Muscle of leg (tissue), 3 donors: ENCODE measurements at regions not wholly inside any gene's neighbourhood (a gene's known extent, or its start where the extent isn't known, plus 50 kb on each side); places are given as distances from the start of the nearest gene placed in this dataset.
A peak's percentile ranks its signal among the peaks of the same experiment; 100 is the strongest.

Source experiments
- DNase-seq: peaks from one replicate; pipeline ENCODE4 v3.0.0; 2013
- H3K27ac ChIP-seq: one replicate; pipeline ENCODE4 v1.5.1; 2013; ENCODE audit warnings: mild to moderate bottlenecking, low read length, control low read depth
- H3K27me3 ChIP-seq: one replicate; pipeline ENCODE4 v1.6.1; 2013; ENCODE audit warnings: low read length; ENCODE audit not compliant: control insufficient read depth, insufficient read depth
- H3K36me3 ChIP-seq: one replicate; pipeline ENCODE4 v1.6.1; 2013; ENCODE audit warnings: low read length; ENCODE audit not compliant: control insufficient read depth, insufficient read depth
- H3K4me1 ChIP-seq: one replicate; pipeline ENCODE4 v1.6.1; 2013; ENCODE audit warnings: low read length; ENCODE audit not compliant: control insufficient read depth, insufficient read depth
- H3K4me3 ChIP-seq: one replicate; pipeline ENCODE4 v1.5.1; 2013; ENCODE audit warnings: low read length, control low read depth
- H3K9me3 ChIP-seq: replicated peaks from 2 replicates; pipeline ENCODE4 v1.6.1; 2013; ENCODE audit warnings: low read depth, low read length; ENCODE audit not compliant: control insufficient read depth
- WGBS: methylation state at CpG from one replicate; pipeline ENCODE4 v1.1.5; 2013; ENCODE audit warnings: missing lambda C conversion rate; ENCODE audit not compliant: insufficient coverage; 5-methylcytosine and 5-hydroxymethylcytosine counted together

GRCh38 chr9:111195766-111196165 is 134.3 kb downstream of the OR2K2 start:
- WGBS: 38% methylated on average over 3 of the region's 4 CpGs
- peak; percentile 96 for DNase-seq
- Histone ChIP-seq H3K27ac (peak overlapping the region; percentile 76), H3K4me1 (peaks cover 4% of the 10 kb centered on the region), H3K4me3 (no peak overlapping the region), H3K9me3 (no peaks in the 10 kb centered on the region), H3K27me3 (no peaks in the 10 kb centered on the region), H3K36me3 (no peaks in the 10 kb centered on the region)

DNA sequence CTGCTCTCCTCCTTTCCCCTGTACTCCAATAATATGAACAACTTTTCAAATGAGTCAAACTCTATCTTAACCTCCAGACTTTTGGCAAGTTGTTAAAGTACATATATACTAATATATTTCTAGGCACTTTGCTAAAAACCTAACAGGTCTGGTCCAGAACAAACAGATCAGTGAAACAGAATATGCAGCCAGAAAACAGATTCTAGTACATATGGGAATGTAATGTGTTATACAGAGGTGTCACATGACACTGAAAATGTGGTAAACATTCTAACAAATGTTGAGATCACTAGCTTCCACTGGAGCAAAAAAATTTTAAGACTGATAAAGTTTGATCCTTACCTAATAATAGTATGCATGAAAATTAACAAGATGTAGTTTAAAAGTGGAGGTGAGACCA is 136.9 kb downstream of the OR2K2 start:
- H3K36me3 ChIP-seq: no peaks in the 10 kb centered on the region
- DNase-seq: peak; percentile 65
- peaks cover 4% of the 10 kb centered on the region for H3K4me1 ChIP-seq
- H3K9me3 ChIP-seq: no peaks in the 10 kb centered on the region
- no peak overlapping the region for H3K4me3 ChIP-seq
- H3K27me3 ChIP-seq: no peaks in the 10 kb centered on the region
- no peak overlapping the region for H3K27ac ChIP-seq

DNA sequence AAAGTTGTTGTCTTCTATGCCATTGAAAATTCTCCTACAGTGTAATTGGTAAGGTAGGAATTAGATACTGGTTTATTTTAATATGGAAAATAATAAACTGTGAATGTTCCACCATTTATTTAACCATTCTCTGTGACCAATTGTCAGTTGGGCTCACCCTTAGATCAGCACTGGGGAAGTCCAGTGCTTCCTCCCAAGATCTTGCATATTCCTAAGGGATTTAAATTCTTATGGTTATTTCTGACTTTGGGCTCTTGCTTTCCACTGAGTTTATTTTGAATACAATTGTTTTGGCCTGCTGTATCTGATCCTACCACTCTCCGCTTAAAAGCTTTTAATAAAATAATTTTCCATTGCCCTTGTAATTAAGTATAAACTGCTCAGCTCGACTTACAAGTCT is 137.4 kb downstream of the OR2K2 start:
- H3K27ac ChIP-seq: no peak overlapping the region
- no peak overlapping the region for H3K4me3 ChIP-seq
- no peak for DNase-seq
- H3K9me3 ChIP-seq: no peaks in the 10 kb centered on the region
- no peaks in the 10 kb centered on the region for H3K27me3 ChIP-seq
- H3K4me1 ChIP-seq: peaks cover 4% of the 10 kb centered on the region
- no peaks in the 10 kb centered on the region for H3K36me3 ChIP-seq
- WGBS: 60% methylated on average over 2 of the region's 2 CpGs

GRCh38 chr9:111190347-111190746 is 139.7 kb downstream of the OR2K2 start:
- H3K4me1 ChIP-seq: no peaks in the 10 kb centered on the region
- H3K9me3 ChIP-seq: no peaks in the 10 kb centered on the region
- H3K4me3 ChIP-seq: no peak overlapping the region
- DNase-seq: no peak
- no peaks in the 10 kb centered on the region for H3K36me3 ChIP-seq
- no peaks in the 10 kb centered on the region for H3K27me3 ChIP-seq
- H3K27ac ChIP-seq: no peak overlapping the region

DNA sequence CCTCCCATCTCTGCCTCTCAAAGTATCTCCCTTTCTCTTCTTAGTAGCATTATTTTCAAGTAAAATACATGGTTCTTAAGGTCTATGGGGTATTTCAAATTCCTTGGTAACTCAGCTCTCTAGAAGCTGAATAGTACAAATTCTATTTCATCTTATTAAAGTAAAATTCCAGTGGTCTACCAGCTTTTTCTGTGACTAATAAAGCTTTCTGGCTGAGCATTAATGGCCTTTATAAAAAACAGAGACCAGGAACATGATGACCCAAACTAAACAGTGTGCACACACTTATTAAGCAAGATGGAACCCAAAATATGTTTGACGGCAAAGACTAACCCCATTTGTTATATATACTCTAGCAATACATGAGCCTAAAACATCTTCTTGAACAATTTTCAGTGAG is 142.6 kb downstream of the OR2K2 start:
- no CpG with 5 or more reads among the region's 1 CpG for whole genome bisulfite sequencing
- H3K9me3 ChIP-seq: no peaks in the 10 kb centered on the region

DNA sequence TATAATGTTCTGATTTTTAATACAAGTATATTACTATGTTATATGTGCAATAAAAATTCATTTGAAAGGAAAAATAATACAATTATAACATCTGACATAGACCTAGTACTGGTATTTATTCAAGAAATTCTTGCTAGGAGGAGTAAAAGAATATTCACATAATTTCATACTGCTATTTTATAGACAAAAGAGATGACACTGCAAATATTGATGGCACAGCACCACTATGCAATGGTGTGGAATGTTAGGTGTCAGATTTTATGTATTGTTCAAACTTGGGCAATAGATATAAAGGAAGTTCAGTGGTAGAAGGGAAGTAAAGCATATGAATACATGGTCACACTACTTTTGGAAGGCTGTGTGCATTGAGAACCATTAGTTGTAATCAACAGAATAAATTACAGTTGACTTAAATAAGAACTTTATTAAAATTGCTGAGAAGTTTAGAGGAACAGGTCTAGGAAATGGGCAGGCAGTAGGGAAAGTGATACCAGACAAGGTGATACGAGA is 143.9 kb downstream of the OR2K2 start:
- DNase-seq: no peak
- Histone ChIP-seq H3K9me3 (no peaks in the 10 kb centered on the region), H3K27me3 (no peaks in the 10 kb centered on the region), H3K36me3 (no peaks in the 10 kb centered on the region), H3K4me3 (no peak overlapping the region), H3K27ac (no peak overlapping the region), H3K4me1 (no peaks in the 10 kb centered on the region)
- WGBS: 100% methylated on average over 1 of the region's 1 CpG

More for the DNA sequence above, 142.6 kb downstream of the OR2K2 start:
- DNase-seq: no peak
- Histone ChIP-seq H3K4me1 (no peaks in the 10 kb centered on the region), H3K27me3 (no peaks in the 10 kb centered on the region), H3K36me3 (no peaks in the 10 kb centered on the region), H3K27ac (no peak overlapping the region), H3K4me3 (no peak overlapping the region)

DNA sequence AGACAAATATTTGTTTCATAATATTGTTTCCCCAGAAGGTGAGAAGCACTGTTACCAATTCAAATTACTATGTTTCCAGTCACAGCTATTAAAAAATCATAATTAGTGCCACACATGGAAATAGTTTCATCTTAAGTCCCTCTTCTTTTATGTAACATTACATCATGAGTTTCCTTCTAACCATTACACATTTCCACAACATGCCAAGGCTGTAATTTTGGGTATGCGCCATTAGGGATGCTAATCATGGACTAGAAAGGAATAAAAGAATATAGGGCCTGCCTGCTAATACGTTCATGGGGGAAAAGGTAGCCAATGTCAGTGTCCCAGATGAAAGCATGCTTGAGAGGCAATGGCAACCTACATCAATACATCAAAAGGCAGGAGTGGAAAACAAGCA is 142.5 kb upstream of the LPAR1 start:
- Histone ChIP-seq H3K9me3 (no peaks in the 10 kb centered on the region), H3K36me3 (no peaks in the 10 kb centered on the region), H3K27me3 (no peaks in the 10 kb centered on the region), H3K27ac (no peak overlapping the region), H3K4me1 (no peaks in the 10 kb centered on the region), H3K4me3 (no peak overlapping the region)
- DNase-seq: peak; percentile 77
- WGBS: no CpG with 5 or more reads among the region's 2 CpGs

GRCh38 chr9:111179577-111179976 is 141.3 kb upstream of the LPAR1 start:
- peak; percentile 41 for DNase-seq
- Histone ChIP-seq H3K4me1 (no peaks in the 10 kb centered on the region), H3K27ac (no peak overlapping the region), H3K9me3 (no peaks in the 10 kb centered on the region), H3K4me3 (no peak overlapping the region), H3K27me3 (no peaks in the 10 kb centered on the region), H3K36me3 (no peaks in the 10 kb centered on the region)
- 52% methylated on average over 3 of the region's 5 CpGs for WGBS

DNA sequence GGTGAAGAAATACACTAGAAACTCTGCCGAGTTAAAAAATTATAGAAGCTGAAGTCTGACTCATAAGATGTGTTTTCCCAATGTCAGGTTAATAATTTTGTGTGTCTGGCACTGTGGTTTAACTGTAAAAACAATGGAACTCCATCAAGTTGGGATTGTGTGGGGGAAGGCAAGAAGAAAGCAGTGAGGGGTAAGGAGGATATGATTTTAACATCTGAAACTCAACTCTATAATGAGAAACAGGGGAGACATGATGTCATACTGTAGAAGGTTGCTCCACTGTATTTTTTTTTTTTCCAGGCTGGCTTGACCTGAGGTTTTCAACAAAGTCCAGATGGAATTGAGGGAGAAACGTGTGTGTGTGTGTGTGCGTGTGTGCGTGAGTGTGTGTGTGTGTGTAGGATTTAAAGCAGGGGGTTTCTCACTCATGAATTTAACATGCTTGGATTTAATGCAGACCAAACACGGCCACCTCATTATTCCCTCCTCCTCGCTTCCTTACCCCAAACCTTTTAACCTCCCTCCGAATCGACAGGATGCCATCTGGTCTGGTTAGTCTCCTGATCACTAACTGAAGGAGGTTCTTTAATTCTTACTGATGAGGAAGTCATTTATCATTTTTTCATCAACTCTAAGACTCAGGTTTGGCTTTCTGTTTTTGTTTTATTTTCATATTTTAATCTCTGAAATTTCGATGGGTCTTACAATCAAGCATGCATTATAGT is 140.2 kb upstream of the LPAR1 start:
- H3K4me3 ChIP-seq: no peak overlapping the region
- H3K4me1 ChIP-seq: no peaks in the 10 kb centered on the region
- H3K27me3 ChIP-seq: no peaks in the 10 kb centered on the region
- H3K36me3 ChIP-seq: no peaks in the 10 kb centered on the region
- H3K9me3 ChIP-seq: no peaks in the 10 kb centered on the region
- peak; percentile 97 for DNase-seq
- WGBS: 0% methylated on average over 1 of the region's 9 CpGs
- H3K27ac ChIP-seq: peak overlapping the region; percentile 56

DNA sequence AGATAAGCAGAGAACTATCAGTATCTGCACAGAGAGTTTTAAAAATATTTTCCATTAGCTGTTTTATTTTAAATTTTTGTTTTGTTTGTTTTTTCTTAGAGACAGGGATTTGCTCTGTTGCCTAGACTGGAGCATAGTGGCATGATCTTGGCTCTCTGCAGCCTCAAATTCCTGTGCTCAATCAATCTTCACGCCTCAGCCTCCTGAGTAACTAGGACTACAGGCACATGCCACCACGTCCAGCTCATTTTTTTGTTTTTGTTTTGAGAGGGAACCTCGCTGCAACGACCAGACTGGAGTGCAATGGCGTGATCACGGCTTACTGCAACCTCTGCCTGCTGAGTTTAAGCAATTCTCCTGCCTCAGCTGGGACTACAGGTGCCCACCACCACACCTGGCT is 138.2 kb upstream of the LPAR1 start:
- H3K27ac ChIP-seq: no peak overlapping the region
- no peaks in the 10 kb centered on the region for H3K9me3 ChIP-seq
- H3K36me3 ChIP-seq: no peaks in the 10 kb centered on the region
- H3K4me3 ChIP-seq: no peak overlapping the region
- H3K4me1 ChIP-seq: no peaks in the 10 kb centered on the region
- no peak for DNase-seq
- H3K27me3 ChIP-seq: no peaks in the 10 kb centered on the region
- WGBS: no CpG with 5 or more reads among the region's 6 CpGs

DNA sequence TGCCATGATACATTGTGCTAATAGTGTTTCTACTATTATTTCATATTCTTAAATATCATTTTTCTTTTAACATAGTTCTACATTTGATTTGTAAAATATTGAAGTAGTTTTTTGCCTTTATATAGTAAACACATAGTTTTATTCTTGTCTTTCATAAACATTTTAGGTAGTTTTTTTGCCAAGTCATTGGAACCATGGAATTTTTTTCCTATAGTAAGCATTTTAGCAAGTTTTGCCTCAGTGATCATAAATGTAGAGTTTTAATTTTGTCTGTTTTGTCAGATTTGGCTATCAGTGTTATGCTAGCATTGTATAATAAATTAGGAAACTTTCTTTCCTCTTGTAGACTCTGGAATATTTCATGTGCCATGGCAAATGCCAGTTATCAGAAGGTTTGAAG is 137.1 kb upstream of the LPAR1 start:
- no peaks in the 10 kb centered on the region for H3K36me3 ChIP-seq
- DNase-seq: no peak
- H3K9me3 ChIP-seq: no peaks in the 10 kb centered on the region
- no peak overlapping the region for H3K27ac ChIP-seq
- no peaks in the 10 kb centered on the region for H3K4me1 ChIP-seq
- H3K4me3 ChIP-seq: no peak overlapping the region
- H3K27me3 ChIP-seq: no peaks in the 10 kb centered on the region
